ENCODE measurements at regions not wholly inside any gene's neighbourhood (a gene's known extent, or its start where the extent isn't known, plus 50 kb on each side); places are given as distances from the start of the nearest gene placed in this dataset.

- DNase-seq (ENCODE audit: low read depth, low spot score): no peak
These were observed 163.3 kb upstream of the LEF1 start for GRCh38 chr4:108331905-108332632.

GRCh38 chr4:108328383-108328732 is 159.6 kb upstream of the LEF1 start:
- no peak for DNase-seq (ENCODE audit: low read depth, low spot score)

GRCh38 chr4:108327642-108328382 is 159.1 kb upstream of the LEF1 start:
- DNase-seq (ENCODE audit: low read depth, low spot score): no peak

- no peak for DNase-seq (ENCODE audit: low read depth, low spot score)
These were observed 156.8 kb upstream of the LEF1 start for GRCh38 chr4:108325561-108325960.

GRCh38 chr4:108324450-108324849 is 155.7 kb upstream of the LEF1 start:
- DNase-seq (ENCODE audit: low read depth, low spot score): no peak

DNA sequence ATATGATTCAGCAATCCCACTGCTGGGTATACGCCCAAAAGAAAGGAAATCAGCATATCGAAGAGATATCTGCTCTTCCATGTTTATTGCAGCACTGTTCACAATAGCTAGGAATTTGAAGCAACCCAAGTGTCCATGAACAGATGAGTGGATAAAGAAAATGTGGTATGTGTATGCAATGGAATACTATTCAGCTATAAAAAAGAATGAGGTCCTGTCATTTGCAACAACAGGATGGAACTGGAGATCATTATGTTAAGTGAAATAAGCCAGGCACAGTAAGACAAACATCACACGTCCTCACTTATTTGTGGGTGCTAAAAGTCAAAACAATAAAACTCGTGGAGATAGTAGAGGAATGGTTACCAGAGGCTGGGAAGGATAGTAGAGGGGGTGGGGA is 153.8 kb upstream of the LEF1 start:
- no peak for DNase-seq (ENCODE audit: low read depth, low spot score)

DNA sequence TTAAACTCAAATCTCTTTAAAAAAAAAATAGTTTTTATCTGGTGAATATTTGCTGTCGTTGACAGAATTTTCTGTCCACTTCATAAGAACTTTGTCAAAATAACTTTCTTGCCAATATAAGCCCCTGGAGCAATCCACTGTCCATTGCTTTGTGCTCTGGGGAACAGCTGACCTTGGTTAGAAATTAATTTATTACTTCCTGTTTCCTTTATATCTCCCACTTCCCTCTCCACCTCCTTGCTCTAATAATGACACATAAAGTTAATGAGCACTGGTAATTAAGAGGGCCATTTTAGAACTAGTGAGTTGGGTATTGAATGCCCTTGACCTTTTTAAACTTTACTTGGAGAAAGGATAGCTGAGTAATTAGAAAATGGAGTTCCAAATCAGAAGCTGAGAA is 151.3 kb upstream of the LEF1 start:
- DNase-seq (ENCODE audit: low read depth, low spot score): no peak

- no peak for DNase-seq (ENCODE audit: low read depth, low spot score)
These were observed 148.6 kb upstream of the LEF1 start for GRCh38 chr4:108317377-108317776.

DNA sequence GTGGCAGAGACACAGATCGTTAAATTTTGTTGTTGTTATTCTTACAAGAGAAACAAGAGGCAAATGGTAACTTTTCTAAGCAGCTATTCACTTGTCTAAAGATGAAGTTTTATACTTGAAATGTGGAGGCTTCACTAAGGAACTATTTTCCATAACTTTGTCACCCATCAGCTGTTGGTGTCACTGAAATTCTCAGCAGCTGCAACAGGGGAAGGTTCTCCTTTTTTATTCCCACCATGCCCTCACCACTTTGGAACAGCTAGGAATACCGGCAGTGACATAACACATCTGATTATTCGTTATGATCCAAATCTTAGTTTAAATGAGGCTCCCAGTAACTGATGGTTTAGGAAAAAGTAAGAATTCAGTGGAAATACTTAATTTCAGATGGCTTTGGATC is 147.0 kb upstream of the LEF1 start:
- no peak for DNase-seq (ENCODE audit: low read depth, low spot score)

GRCh38 chr4:108314900-108315589 is 146.3 kb upstream of the LEF1 start:
- DNase-seq (ENCODE audit: low read depth, low spot score): no peak

- no peak for DNase-seq (ENCODE audit: low read depth, low spot score)
These were observed 145.0 kb upstream of the LEF1 start for GRCh38 chr4:108313546-108314339.

DNA sequence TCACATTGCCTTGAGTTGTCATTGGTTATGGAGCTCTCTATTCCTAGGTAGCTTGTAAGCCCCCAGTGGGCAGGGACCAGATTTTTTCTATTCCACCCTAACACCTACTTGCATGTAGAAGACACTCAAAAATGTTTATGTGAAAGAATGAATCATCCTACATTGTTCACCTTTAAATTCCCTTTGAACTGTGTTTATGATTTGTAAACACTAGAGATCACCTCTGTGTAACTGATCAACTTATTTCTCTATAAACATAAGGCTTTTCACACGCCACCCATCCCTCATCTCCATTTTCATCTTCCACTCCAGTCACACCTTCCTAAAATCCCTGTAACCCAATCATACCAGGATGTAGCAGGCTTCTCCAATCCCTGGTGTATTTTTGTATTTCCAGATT is 142.6 kb upstream of the LEF1 start:
- no peak for DNase-seq (ENCODE audit: low read depth, low spot score)

- DNase-seq (ENCODE audit: low read depth, low spot score): no peak
These were observed 134.9 kb upstream of the LEF1 start for GRCh38 chr4:108303488-108304177.

- DNase-seq (ENCODE audit: low read depth, low spot score): no peak
These were observed 133.0 kb upstream of the LEF1 start for GRCh38 chr4:108301545-108302251.

- no peak for DNase-seq (ENCODE audit: low read depth, low spot score)
These were observed 128.9 kb upstream of the LEF1 start for GRCh38 chr4:108297605-108298004.

DNA sequence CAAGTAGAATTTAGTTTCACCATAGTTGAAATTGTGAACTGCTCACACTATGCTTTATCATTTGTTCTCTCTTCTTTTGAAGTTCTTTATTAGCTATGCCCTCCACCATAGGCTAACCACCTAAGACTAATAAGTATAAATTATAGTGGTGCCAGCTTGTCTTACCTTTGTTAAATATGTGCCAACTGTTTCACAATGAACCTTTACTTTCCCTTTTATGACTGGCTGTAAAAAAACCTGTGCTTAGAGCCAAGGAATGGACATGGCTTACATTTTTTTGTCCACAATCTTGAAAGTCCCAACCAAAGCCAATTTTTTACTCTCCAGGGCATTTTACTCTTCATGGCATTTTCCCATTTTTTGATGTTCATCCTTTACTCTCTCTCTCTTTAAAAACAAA is 123.5 kb upstream of the LEF1 start:
- no peak for DNase-seq (ENCODE audit: low read depth, low spot score)

DNA sequence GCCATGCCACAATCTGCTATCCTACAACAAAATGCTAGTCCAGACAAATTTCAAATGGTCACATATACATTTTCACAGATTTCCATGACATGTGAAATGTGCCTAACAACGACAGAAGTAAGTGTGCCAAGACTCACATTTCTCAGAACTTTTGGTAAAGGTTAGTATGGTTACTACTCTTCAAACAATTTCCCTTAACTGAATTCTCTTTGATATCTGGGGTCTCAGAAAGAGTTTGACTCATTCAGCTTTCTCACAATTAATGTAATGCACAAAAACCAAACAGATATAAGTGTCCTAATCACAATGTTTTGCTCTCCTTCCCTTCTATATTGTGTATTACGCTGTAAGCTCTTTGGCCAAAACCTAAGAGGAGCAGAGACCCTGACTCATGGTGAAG is 122.4 kb upstream of the LEF1 start:
- DNase-seq (ENCODE audit: low read depth, low spot score): no peak

DNA sequence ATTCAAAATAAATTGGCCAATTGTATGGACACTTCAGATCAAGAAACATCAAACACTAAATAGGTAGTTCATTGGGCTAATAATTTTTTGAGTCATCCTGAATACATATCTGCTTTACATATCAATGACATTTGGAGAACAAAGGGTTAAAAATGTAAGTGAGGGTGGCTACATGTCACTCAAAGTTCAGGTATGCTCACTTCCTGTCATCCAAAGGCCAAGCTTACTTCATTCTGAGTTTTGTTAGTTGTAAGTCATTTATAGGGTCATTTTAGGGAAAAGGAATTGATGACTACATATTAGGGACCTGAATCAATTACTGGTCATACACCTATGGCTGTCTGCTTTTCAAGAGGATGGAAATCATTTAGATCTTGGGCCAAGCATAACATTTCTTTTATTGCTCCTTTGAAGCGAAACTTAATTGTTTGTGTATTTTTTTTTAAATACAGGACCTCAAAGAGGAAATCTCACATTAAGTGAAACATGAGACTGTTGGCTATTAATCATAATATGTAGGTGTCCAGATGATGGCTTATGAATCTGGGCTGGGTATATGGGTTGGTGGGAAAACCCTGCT is 119.2 kb upstream of the LEF1 start:
- no peak for DNase-seq (ENCODE audit: low read depth, low spot score)

- no peak for DNase-seq (ENCODE audit: low read depth, low spot score)
These were observed 111.3 kb upstream of the LEF1 start for GRCh38 chr4:108280072-108280471.

- DNase-seq (ENCODE audit: low read depth, low spot score): no peak
These were observed 108.0 kb upstream of the LEF1 start for GRCh38 chr4:108276690-108277089.
